H1 (cell line): ENCODE measurements at regions not wholly inside any gene's neighbourhood (a gene's known extent, or its start where the extent isn't known, plus 50 kb on each side); places are given as distances from the start of the nearest gene placed in this dataset.
"Not testable (repeated sequence)": the region's sequence is repeated elsewhere in the genome, so short reads cannot be mapped to it uniquely, and the experiment has no call there.

ENCODE experiments used
- CTCF ChIA-PET: fragments of 300-600 bp; sonication (Branson Sonifier 250); formaldehyde crosslinking; loops from one replicate; lab custom pipeline; 2021; ENCODE audit not compliant: partially characterized antibody; lab: Charles Lee
- POLR2A ChIA-PET: fragments of 300-600 bp; sonication (Branson Sonifier 250); formaldehyde crosslinking; loops from one replicate; lab custom pipeline; 2021; ENCODE audit warnings: inconsistent platforms; ENCODE audit not compliant: partially characterized antibody; lab: Charles Lee
- DNase-seq, 2 experiments: peaks; one replicate each; pipeline versions ENCODE4 v3.0.0 to v3.0.0-alpha.2; 2010 to 2022; ENCODE audit warnings: low spot score in 2 of 2, low read depth in 1 of 2, mixed read lengths in 1 of 2
- FAIRE-seq: peaks from 2 replicates; lab custom pipeline; 2011; peaks lifted over from hg19 to GRCh38; lab: Jason Lieb, UNC
- H2AFZ ChIP-seq: 2 replicates; pipeline ENCODE4 v1.8.1; 2012; ENCODE audit warnings: low read length, inconsistent platforms
- H2AK5ac ChIP-seq: 2 replicates; pipeline ENCODE4 v1.6.1; 2013; ENCODE audit warnings: low read depth, low read length
- H2BK120ac ChIP-seq: replicated peaks from 2 replicates; pipeline ENCODE3; 2013; ENCODE audit warnings: low read depth, low read length, inconsistent platforms
- H2BK12ac ChIP-seq: 2 replicates; pipeline ENCODE4 v1.6.1; 2013; ENCODE audit warnings: low read depth, low read length
- H2BK15ac ChIP-seq: 2 replicates; pipeline ENCODE4 v1.6.1; 2013; ENCODE audit warnings: low read length
- H2BK20ac ChIP-seq: 2 replicates; pipeline ENCODE4 v1.6.1; 2013; ENCODE audit warnings: low read length
- H2BK5ac ChIP-seq: 2 replicates; pipeline ENCODE4 v1.6.1; 2013; ENCODE audit warnings: low read depth, low read length
- H3K14ac ChIP-seq: 2 replicates; pipeline ENCODE4 v1.6.1; 2013; ENCODE audit warnings: inconsistent platforms; ENCODE audit not compliant: insufficient read length
- H3K18ac ChIP-seq: 2 replicates; pipeline ENCODE4 v1.6.1; 2013; ENCODE audit warnings: low read length; ENCODE audit errors: extremely low read depth
- H3K23ac ChIP-seq: 2 replicates; pipeline ENCODE4 v1.6.1; 2013; ENCODE audit warnings: inconsistent platforms; ENCODE audit not compliant: insufficient read length
- H3K23me2 ChIP-seq: 2 replicates; pipeline ENCODE4 v1.6.1; 2013; ENCODE audit warnings: low read depth, low read length
- H3K27ac ChIP-seq: 2 replicates; pipeline ENCODE4 v1.6.1; 2011; ENCODE audit warnings: low read depth, low read length, inconsistent platforms
- H3K27me3 ChIP-seq, 4 experiments: replicated peaks in 1 of 4; 1 replicate in 1 of 4; 2 replicates in 3 of 4; pipeline versions ENCODE4 v1.6.1 to v1.8.1; 2011 to 2013; ENCODE audit warnings: low read length in 3 of 4, mild to moderate bottlenecking in 3 of 4, inconsistent platforms in 2 of 4, mixed read lengths in 2 of 4, moderate library complexity in 1 of 4; ENCODE audit not compliant: control insufficient read depth in 3 of 4, insufficient read depth in 3 of 4; ENCODE audit errors: extremely low read depth in 1 of 4
- H3K36me3 ChIP-seq, 4 experiments: 2 replicates each; pipeline versions ENCODE4 v1.6.1 to v1.8.1; 2011 to 2013; ENCODE audit warnings: mild to moderate bottlenecking in 4 of 4, low read length in 3 of 4, moderate library complexity in 2 of 4, control low read depth in 1 of 4, inconsistent platforms in 1 of 4; ENCODE audit not compliant: insufficient read depth in 4 of 4, control insufficient read depth in 2 of 4
- H3K4ac ChIP-seq: replicated peaks from 2 replicates; pipeline ENCODE3; 2013; ENCODE audit warnings: low read length, low read depth, mixed read lengths, inconsistent platforms; ENCODE audit not compliant: insufficient read length
- H3K4me1 ChIP-seq, 4 experiments: replicated peaks in 1 of 4; 1 replicate in 1 of 4; 2 replicates in 3 of 4; pipeline versions ENCODE4 v1.6.1 to v1.8.1; 2011 to 2013; ENCODE audit warnings: low read length in 3 of 4, inconsistent platforms in 2 of 4, mixed read lengths in 1 of 4; ENCODE audit not compliant: insufficient read depth in 4 of 4, control insufficient read depth in 3 of 4
- H3K4me2 ChIP-seq, 2 experiments: 2 replicates each; pipeline versions ENCODE4 v1.6.1 to v1.8.1; 2011 to 2013; ENCODE audit warnings: low read depth in 2 of 2, low read length in 2 of 2, control low read depth in 1 of 2, inconsistent platforms in 1 of 2, mild to moderate bottlenecking in 1 of 2; ENCODE audit not compliant: insufficient read depth in 1 of 2
- H3K4me3 ChIP-seq, 4 experiments: fragments of 200-600, 300-600 bp in 1 of 4; sonication (generic), shearing (Covaris generic), sonication (Bioruptor Twin) in 1 of 4; 2 replicates each; pipeline versions ENCODE4 v1.5.1 to v1.8.1; 2011 to 2016; ENCODE audit warnings: low read length in 4 of 4, low read depth in 3 of 4, control low read depth in 2 of 4, inconsistent platforms in 2 of 4, mild to moderate bottlenecking in 2 of 4, mixed read lengths in 1 of 4, moderate library complexity in 1 of 4; ENCODE audit not compliant: insufficient read depth in 2 of 4; ENCODE audit errors: extremely low read depth in 1 of 4
- H3K56ac ChIP-seq: replicated peaks from 2 replicates; pipeline ENCODE3; 2013; ENCODE audit warnings: low read depth, mild to moderate bottlenecking, mixed read lengths, low read length, inconsistent platforms; ENCODE audit not compliant: insufficient read length
- H3K79me1 ChIP-seq: 2 replicates; pipeline ENCODE4 v1.6.1; 2013; ENCODE audit warnings: low read depth, low read length, control low read depth
- H3K79me2 ChIP-seq, 2 experiments: 2 replicates each; pipeline versions ENCODE4 v1.6.1 to v1.8.1; 2012 to 2013; ENCODE audit warnings: low read length in 2 of 2, mild to moderate bottlenecking in 2 of 2, inconsistent platforms in 1 of 2; ENCODE audit not compliant: insufficient read depth in 2 of 2, control insufficient read depth in 1 of 2
- H3K9ac ChIP-seq, 4 experiments: replicated peaks in 1 of 4; 1 replicate in 1 of 4; 2 replicates in 3 of 4; pipeline versions ENCODE4 v1.6.1 to v1.8.1; 2011 to 2013; ENCODE audit warnings: low read depth in 3 of 4, low read length in 3 of 4, control low read depth in 2 of 4, mild to moderate bottlenecking in 2 of 4, moderate library complexity in 2 of 4, inconsistent platforms in 1 of 4; ENCODE audit errors: extremely low read depth in 1 of 4
- H3K9me3 ChIP-seq, 2 experiments: 2 replicates each; pipeline versions ENCODE4 v1.6.1 to v1.8.1; 2012 to 2013; ENCODE audit warnings: mild to moderate bottlenecking in 2 of 2, moderate library complexity in 2 of 2, control low read depth in 1 of 2, inconsistent platforms in 1 of 2, low read depth in 1 of 2, low read length in 1 of 2, mixed read lengths in 1 of 2; ENCODE audit not compliant: insufficient read depth in 2 of 2
- H4K20me1 ChIP-seq, 2 experiments: replicated peaks in 1 of 2; 2 replicates each; pipeline versions ENCODE3 to v1.8.1; 2011 to 2013; ENCODE audit warnings: inconsistent platforms in 2 of 2, low read length in 2 of 2, mild to moderate bottlenecking in 1 of 2; ENCODE audit not compliant: insufficient read depth in 2 of 2, control insufficient read depth in 1 of 2
- H4K5ac ChIP-seq: 2 replicates; pipeline ENCODE4 v1.6.1; 2013; ENCODE audit warnings: low read length, low read depth, mixed read lengths, inconsistent platforms; ENCODE audit not compliant: insufficient read length
- H4K8ac ChIP-seq: 2 replicates; pipeline ENCODE4 v1.8.0; 2013; ENCODE audit warnings: mild to moderate bottlenecking, moderate library complexity, low read length, inconsistent platforms; ENCODE audit not compliant: insufficient read depth; ENCODE audit errors: extremely low read depth
- H4K91ac ChIP-seq: replicated peaks from 2 replicates; pipeline ENCODE3; 2013; ENCODE audit warnings: low read length, mixed read lengths, inconsistent platforms; ENCODE audit not compliant: insufficient read length
- BCL11A ChIP-seq, 2 experiments: IDR thresholded peaks; one replicate each; pipeline ENCODE4 v1.6.1; 2011; ENCODE audit warnings: low read depth in 2 of 2, low read length in 2 of 2, mild to moderate bottlenecking in 2 of 2
- WGBS, 2 experiments: shearing (Covaris generic) in 1 of 2; methylation state at CpG; one replicate each; pipeline versions ENCODE4 v1.1.6 to v1.1.7; 2013 to 2015; ENCODE audit warnings: low lambda C conversion rate in 2 of 2, mixed read lengths in 2 of 2, inconsistent platforms in 1 of 2, low coverage in 1 of 2, missing lambda C conversion rate in 1 of 2; ENCODE audit not compliant: insufficient replicate concordance in 2 of 2, insufficient coverage in 1 of 2, insufficient read length in 1 of 2; ENCODE audit errors: extremely low coverage in 1 of 2, missing lambda C conversion rate in 1 of 2; 5-methylcytosine and 5-hydroxymethylcytosine counted together

DNA sequence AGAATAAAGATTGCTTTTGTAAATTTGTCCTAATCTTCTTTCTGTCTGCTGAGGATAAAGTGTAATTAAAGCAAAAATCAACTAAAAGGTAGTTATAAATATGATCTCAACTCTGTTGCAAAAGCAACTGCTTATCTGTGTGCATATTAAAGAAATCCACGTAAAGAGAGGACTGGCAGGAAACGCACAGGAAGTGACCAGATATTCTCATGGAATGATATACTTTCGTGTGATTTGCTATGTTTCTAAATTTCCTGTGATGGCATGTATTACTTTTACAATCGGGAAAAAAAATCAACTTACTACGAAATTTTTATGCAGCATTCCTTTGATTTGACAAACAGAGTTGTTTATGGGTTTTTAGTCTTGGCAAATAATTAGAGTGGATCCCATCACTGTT lies 75.4 kb downstream of the RGS2 start:
- H3K27me3 ChIP-seq, result no peaks in the 10 kb centered on the region
- CTCF ChIA-PET, result interaction anchor here (1.0 kb wide), 1 partner anchor 79 kb away, joined by 3 read pairs; no protein-coding TSS in a partner anchor

GRCh38 chr1:192885387-192885786 lies 76.5 kb downstream of the RGS2 start:
- 94% methylated on average over 3 of the region's 3 CpGs; no CpG with 5 or more reads in 1 of the 2 experiments for WGBS, 2 experiments
- H3K14ac ChIP-seq, H2BK120ac ChIP-seq, H3K79me1 ChIP-seq, H3K23ac ChIP-seq, H2AK5ac ChIP-seq, H3K36me3 ChIP-seq, H4K20me1 ChIP-seq, H4K8ac ChIP-seq, H2BK5ac ChIP-seq, H3K23me2 ChIP-seq, H3K4ac ChIP-seq, FAIRE-seq, CTCF ChIA-PET, H2BK20ac ChIP-seq, H3K9me3 ChIP-seq, POLR2A ChIA-PET, H2BK12ac ChIP-seq, H3K27me3 ChIP-seq, H2BK15ac ChIP-seq, H3K4me2 ChIP-seq, DNase-seq, H3K27ac ChIP-seq, H4K5ac ChIP-seq, H3K79me2 ChIP-seq, H3K18ac ChIP-seq, H3K4me1 ChIP-seq, H3K9ac ChIP-seq, H4K91ac ChIP-seq, H3K56ac ChIP-seq, H3K4me3 ChIP-seq, H2AFZ ChIP-seq: not testable (repeated sequence)

More for the DNA sequence above, 75.4 kb downstream of the RGS2 start:
- no peak overlapping the region for H3K4me3 ChIP-seq
- no peak for DNase-seq
- peaks cover 0 to 2% (median 0%) of the 10 kb centered on the region in 4 experiments; a peak in 3 of 7 replicates for H3K4me1 ChIP-seq
- no peak overlapping the region for H3K56ac ChIP-seq
- no peak overlapping the region for H2AFZ ChIP-seq
- H2BK120ac ChIP-seq, result no peak overlapping the region
- H2BK15ac ChIP-seq, result no peak overlapping the region
- no peak overlapping the region for H2BK5ac ChIP-seq
- H3K4ac ChIP-seq, result no peak overlapping the region
- no peaks in the 10 kb centered on the region for H4K20me1 ChIP-seq
- H3K27ac ChIP-seq, result no peak overlapping the region
- no peak overlapping the region for H3K18ac ChIP-seq
- H3K14ac ChIP-seq, result no peak overlapping the region
- WGBS, 2 experiments, result 83% methylated on average over 5 of the region's 5 CpGs; no CpG with 5 or more reads in 1 of the 2 experiments
- H3K4me2 ChIP-seq, result no peak overlapping the region
- no peak overlapping the region for H4K5ac ChIP-seq
- no peak overlapping the region for H2BK20ac ChIP-seq
- no peaks in the 10 kb centered on the region for H3K9me3 ChIP-seq
- TF ChIP-seq BCL11A (IDR thresholded peaks at IDR 0.05; ENCODE audit: low read depth in 2 of 2, low read length in 2 of 2), result no peak
- TF ChIP-seq, all 59 proteins: peak for 0
- Histone ChIP-seq H3K36me3 (no peaks in the 10 kb centered on the region), H2BK12ac (no peak overlapping the region), H3K79me2 (no peaks in the 10 kb centered on the region), H3K9ac (no peak overlapping the region), H2AK5ac (no peak overlapping the region), H3K23me2 (no peaks in the 10 kb centered on the region; the same call in 1 of the 2 replicates), H4K8ac (no peak overlapping the region), H4K91ac (no peak overlapping the region), H3K79me1 (no peaks in the 10 kb centered on the region), H3K23ac (no peak overlapping the region)
- POLR2A ChIA-PET, result no interaction called here
- FAIRE-seq, result no peak
